ENCODE measurements at regions not wholly inside any gene's neighbourhood (a gene's known extent, or its start where the extent isn't known, plus 50 kb on each side); places are given as distances from the start of the nearest gene placed in this dataset.

DNA sequence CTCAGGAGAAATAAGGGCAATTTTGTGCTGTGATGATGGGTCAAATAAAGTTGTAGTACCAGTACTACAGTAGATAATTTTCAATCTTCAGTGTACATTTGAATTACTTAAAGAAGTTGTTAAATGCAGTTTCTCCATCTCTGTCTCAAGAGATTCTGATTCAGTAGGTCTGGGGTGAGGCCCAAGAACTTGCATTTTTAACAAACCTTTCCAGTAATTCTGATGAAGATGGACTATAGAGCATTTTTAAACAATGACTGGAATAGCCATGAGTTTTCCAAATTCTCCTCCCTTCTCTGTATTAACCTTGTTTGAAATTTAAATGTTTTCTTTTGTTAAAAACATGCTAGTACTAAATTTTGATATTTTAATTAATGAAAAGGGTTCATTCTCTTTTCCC, 127.0 kb upstream of the CD96 start:
- H3K79me2 ChIP-seq (ENCODE audit: low read length): no peaks in the 10 kb centered on the region
- H3K9ac ChIP-seq (ENCODE audit: low read length): no peak overlapping the region
- H3F3A ChIP-seq (ENCODE audit: insufficient read depth, low read length): no peaks in the 10 kb centered on the region
- H2AFZ ChIP-seq (ENCODE audit: low read length): no peak overlapping the region
- H3K9me2 ChIP-seq (replicated peaks; ENCODE audit: insufficient read depth, low read length): no peaks in the 10 kb centered on the region
- no peaks in the 10 kb centered on the region for H3K27me3 ChIP-seq (replicated peaks; ENCODE audit: insufficient read depth, low read length)
- H3K36me3 ChIP-seq (replicated peaks; ENCODE audit: insufficient read depth, low read length): no peaks in the 10 kb centered on the region
- H3K27ac ChIP-seq (ENCODE audit: low read length): no peak overlapping the region
- H4K20me1 ChIP-seq (ENCODE audit: insufficient read depth, low read length): no peaks in the 10 kb centered on the region
- DNase-seq: no peak
- H3K4me1 ChIP-seq (ENCODE audit: low read length): no peaks in the 10 kb centered on the region
- no peak overlapping the region for H3K4me2 ChIP-seq (ENCODE audit: low read depth, low read length)
- TF ChIP-seq, protein P1, sequence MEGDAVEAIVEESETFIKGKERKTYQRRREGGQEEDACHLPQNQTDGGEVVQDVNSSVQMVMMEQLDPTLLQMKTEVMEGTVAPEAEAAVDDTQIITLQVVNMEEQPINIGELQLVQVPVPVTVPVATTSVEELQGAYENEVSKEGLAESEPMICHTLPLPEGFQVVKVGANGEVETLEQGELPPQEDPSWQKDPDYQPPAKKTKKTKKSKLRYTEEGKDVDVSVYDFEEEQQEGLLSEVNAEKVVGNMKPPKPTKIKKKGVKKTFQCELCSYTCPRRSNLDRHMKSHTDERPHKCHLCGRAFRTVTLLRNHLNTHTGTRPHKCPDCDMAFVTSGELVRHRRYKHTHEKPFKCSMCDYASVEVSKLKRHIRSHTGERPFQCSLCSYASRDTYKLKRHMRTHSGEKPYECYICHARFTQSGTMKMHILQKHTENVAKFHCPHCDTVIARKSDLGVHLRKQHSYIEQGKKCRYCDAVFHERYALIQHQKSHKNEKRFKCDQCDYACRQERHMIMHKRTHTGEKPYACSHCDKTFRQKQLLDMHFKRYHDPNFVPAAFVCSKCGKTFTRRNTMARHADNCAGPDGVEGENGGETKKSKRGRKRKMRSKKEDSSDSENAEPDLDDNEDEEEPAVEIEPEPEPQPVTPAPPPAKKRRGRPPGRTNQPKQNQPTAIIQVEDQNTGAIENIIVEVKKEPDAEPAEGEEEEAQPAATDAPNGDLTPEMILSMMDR (IDR thresholded peaks at IDR 0.05; ENCODE audit: low read length): no peak
- TF ChIP-seq EZH2 (optimal IDR thresholded peaks at IDR 0.05; ENCODE audit: low read depth, low read length): no peak
- TF ChIP-seq EZH2phosphoT487 (IDR thresholded peaks at IDR 0.05; ENCODE audit: low read length): no peak
- H3K4me3 ChIP-seq (ENCODE audit: low read length): no peak overlapping the region
- H3K9me3 ChIP-seq (replicated peaks; ENCODE audit: insufficient read depth, low read length): no peaks in the 10 kb centered on the region

DNA sequence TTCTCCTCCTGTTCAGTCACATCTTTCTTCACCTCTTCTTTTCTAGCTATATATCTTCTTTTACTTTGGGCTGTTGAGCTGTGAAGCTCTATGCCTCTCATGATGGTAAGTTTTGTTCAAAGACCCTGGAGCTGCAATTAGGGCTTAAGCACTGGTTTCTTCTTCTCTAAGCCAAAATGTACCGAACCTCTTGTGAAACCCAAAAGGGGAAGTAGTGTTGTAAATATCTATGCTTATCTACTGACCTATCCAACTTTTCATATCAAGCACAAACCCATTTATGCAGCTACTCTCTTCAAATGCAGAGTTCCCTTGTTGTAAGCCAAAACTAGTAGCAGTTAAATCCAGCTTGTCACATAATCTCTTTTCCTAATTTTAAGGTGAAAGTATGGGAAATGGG, 123.6 kb upstream of the CD96 start:
- H3K4me1 ChIP-seq (ENCODE audit: low read length): no peaks in the 10 kb centered on the region
- H3K79me2 ChIP-seq (ENCODE audit: low read length): no peaks in the 10 kb centered on the region
- H3K9me2 ChIP-seq (replicated peaks; ENCODE audit: insufficient read depth, low read length): no peaks in the 10 kb centered on the region
- H3F3A ChIP-seq (ENCODE audit: insufficient read depth, low read length): no peaks in the 10 kb centered on the region
- H2AFZ ChIP-seq (ENCODE audit: low read length): no peak overlapping the region
- H3K4me3 ChIP-seq (ENCODE audit: low read length): no peak overlapping the region
- H3K36me3 ChIP-seq (replicated peaks; ENCODE audit: insufficient read depth, low read length): no peaks in the 10 kb centered on the region
- no peaks in the 10 kb centered on the region for H4K20me1 ChIP-seq (ENCODE audit: insufficient read depth, low read length)
- DNase-seq: no peak
- TF ChIP-seq EZH2 (optimal IDR thresholded peaks at IDR 0.05; ENCODE audit: low read depth, low read length) (no peak), EZH2phosphoT487 (IDR thresholded peaks at IDR 0.05; ENCODE audit: low read length) (no peak)
- TF ChIP-seq, protein P1 (IDR thresholded peaks at IDR 0.05; ENCODE audit: low read length): no peak
- no peaks in the 10 kb centered on the region for H3K27me3 ChIP-seq (replicated peaks; ENCODE audit: insufficient read depth, low read length)
- no peaks in the 10 kb centered on the region for H3K9me3 ChIP-seq (replicated peaks; ENCODE audit: insufficient read depth, low read length)
- H3K9ac ChIP-seq (ENCODE audit: low read length): no peak overlapping the region
- H3K27ac ChIP-seq (ENCODE audit: low read length): no peak overlapping the region
- no peak overlapping the region for H3K4me2 ChIP-seq (ENCODE audit: low read depth, low read length)

DNA sequence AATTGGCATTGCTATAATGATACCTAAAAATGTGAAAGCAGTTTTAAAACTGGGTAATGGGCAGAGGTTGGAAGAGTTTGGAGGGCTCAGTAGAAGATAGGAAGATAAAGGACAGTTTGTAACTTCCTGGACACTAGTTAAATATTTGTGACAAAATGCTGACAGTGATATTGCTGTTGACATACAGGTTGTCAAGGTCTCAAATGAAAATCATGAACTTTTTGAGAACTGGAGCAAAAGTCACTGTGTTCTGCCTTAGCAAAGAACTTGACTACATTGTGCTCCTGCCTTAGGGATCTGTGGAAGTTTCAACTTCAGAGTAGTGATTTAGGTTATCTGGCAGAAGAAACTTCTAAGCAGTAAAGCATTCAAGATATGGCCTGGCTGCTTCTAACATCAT, 113.7 kb upstream of the CD96 start:
- Histone ChIP-seq H3K79me2 (ENCODE audit: low read length) (no peaks in the 10 kb centered on the region), H3K27me3 (replicated peaks; ENCODE audit: insufficient read depth, low read length) (no peaks in the 10 kb centered on the region), H2AFZ (ENCODE audit: low read length) (no peak overlapping the region), H3K27ac (ENCODE audit: low read length) (no peak overlapping the region), H3F3A (ENCODE audit: insufficient read depth, low read length) (no peaks in the 10 kb centered on the region), H3K4me3 (ENCODE audit: low read length) (no peak overlapping the region), H3K36me3 (replicated peaks; ENCODE audit: insufficient read depth, low read length) (no peaks in the 10 kb centered on the region), H3K4me2 (ENCODE audit: low read depth, low read length) (no peak overlapping the region), H3K9me2 (replicated peaks; ENCODE audit: insufficient read depth, low read length) (no peaks in the 10 kb centered on the region), H3K9ac (ENCODE audit: low read length) (no peak overlapping the region), H3K9me3 (replicated peaks; ENCODE audit: insufficient read depth, low read length) (no peaks in the 10 kb centered on the region), H3K4me1 (ENCODE audit: low read length) (no peaks in the 10 kb centered on the region), H4K20me1 (ENCODE audit: insufficient read depth, low read length) (no peaks in the 10 kb centered on the region)
- TF ChIP-seq, protein P1 (IDR thresholded peaks at IDR 0.05; ENCODE audit: low read length): no peak
- TF ChIP-seq EZH2phosphoT487 (IDR thresholded peaks at IDR 0.05; ENCODE audit: low read length): no peak
- TF ChIP-seq EZH2 (optimal IDR thresholded peaks at IDR 0.05; ENCODE audit: low read depth, low read length): no peak
- no peak for DNase-seq
